Prostate gland (tissue), 2 donors: ENCODE measurements at regions not wholly inside any gene's neighbourhood (a gene's known extent, or its start where the extent isn't known, plus 50 kb on each side); places are given as distances from the start of the nearest gene placed in this dataset.

ENCODE experiments used
- POLR2A ChIP-seq: fragments of 450-650 bp; IDR thresholded peaks from one replicate; pipeline ENCODE4 v1.6.1; 2016; ENCODE audit warnings: antibody characterized with exemption, mild to moderate bottlenecking
- POLR2AphosphoS5 ChIP-seq: sonication (generic); formaldehyde crosslinking; IDR thresholded peaks from one replicate; pipeline ENCODE4 v1.6.1; 2017; ENCODE audit warnings: antibody characterized with exemption
- TF ChIP-seq, protein P1 (sequence below), 4 experiments: fragments of 200-600 bp in 2 of 4; fragments of 450-650 bp in 2 of 4; sonication (generic) in 2 of 4; IDR thresholded peaks; 1 replicate in 3 of 4; 2 replicates in 1 of 4; pipeline ENCODE4 v1.5.1; 2016 to 2019; ENCODE audit warnings: antibody characterized with exemption in 4 of 4, mild to moderate bottlenecking in 2 of 4, moderate library complexity in 2 of 4

DNA sequence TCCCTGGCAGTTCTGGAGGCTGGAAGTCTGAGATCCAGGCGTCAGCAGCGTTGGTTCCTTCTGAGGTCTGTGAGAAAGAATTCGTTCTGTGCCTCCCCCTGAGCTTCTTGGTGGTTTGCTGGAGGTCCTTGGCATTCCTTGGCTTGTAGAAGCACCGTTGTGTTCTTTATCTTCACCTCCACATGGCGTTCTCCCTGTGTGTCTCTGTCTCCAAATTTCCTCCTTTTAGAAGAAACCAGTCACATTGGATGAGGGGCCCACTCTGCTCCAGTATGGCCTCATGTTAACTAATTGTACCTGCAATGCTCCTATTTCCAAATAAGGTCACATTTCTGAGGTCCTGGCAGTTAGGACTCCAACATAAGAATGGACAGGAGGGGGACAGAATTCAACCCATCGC, 73.0 kb upstream of the BACH2 start:
- no peak for TF ChIP-seq POLR2A
- TF ChIP-seq, protein P1, sequence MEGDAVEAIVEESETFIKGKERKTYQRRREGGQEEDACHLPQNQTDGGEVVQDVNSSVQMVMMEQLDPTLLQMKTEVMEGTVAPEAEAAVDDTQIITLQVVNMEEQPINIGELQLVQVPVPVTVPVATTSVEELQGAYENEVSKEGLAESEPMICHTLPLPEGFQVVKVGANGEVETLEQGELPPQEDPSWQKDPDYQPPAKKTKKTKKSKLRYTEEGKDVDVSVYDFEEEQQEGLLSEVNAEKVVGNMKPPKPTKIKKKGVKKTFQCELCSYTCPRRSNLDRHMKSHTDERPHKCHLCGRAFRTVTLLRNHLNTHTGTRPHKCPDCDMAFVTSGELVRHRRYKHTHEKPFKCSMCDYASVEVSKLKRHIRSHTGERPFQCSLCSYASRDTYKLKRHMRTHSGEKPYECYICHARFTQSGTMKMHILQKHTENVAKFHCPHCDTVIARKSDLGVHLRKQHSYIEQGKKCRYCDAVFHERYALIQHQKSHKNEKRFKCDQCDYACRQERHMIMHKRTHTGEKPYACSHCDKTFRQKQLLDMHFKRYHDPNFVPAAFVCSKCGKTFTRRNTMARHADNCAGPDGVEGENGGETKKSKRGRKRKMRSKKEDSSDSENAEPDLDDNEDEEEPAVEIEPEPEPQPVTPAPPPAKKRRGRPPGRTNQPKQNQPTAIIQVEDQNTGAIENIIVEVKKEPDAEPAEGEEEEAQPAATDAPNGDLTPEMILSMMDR (IDR thresholded peaks at IDR 0.05), result no peak
- TF ChIP-seq POLR2AphosphoS5, result no peak
